GM13977 (cell line): ENCODE measurements at regions not wholly inside any gene's neighbourhood (a gene's known extent, or its start where the extent isn't known, plus 50 kb on each side); places are given as distances from the start of the nearest gene placed in this dataset.

Experiments
- DNase-seq: peaks from one replicate; pipeline ENCODE4 v3.0.0; 2012; ENCODE audit warnings: low spot score
- CTCF ChIP-seq: IDR thresholded peaks from 2 replicates; pipeline ENCODE4 v1.5.1; 2012; ENCODE audit warnings: mild to moderate bottlenecking, control low read depth; ENCODE audit not compliant: insufficient read depth; ENCODE audit errors: extremely low read depth, missing control alignments
- in situ Hi-C: fragments of 300-500 bp; cut with MboI; formaldehyde crosslinking; loops from one replicate; pipeline ENCODE4 v1.12.0; 2022; ENCODE audit warnings: low sequenced_read_pairs, low pct_unique_long_range_greater_than_20kb, mixed read lengths, inconsistent platforms; ENCODE audit not compliant: unreplicated experiment

- in situ Hi-C loops = no loop called here
- no peak for DNase-seq
- TF ChIP-seq CTCF = no peak
Observed at GRCh38 chr9:86751207-86751606, 196.1 kb downstream of the GAS1 start.

GRCh38 chr9:86749894-86750255, 197.4 kb downstream of the GAS1 start:
- in situ Hi-C loops = no loop called here
- no peak for DNase-seq
- no peak for TF ChIP-seq CTCF

GRCh38 chr9:86749161-86749893, 198.0 kb downstream of the GAS1 start:
- no peak for DNase-seq
- in situ Hi-C loops = no loop called here

GRCh38 chr9:86747711-86748110, 199.6 kb downstream of the GAS1 start:
- in situ Hi-C loops = no loop called here
- no peak for TF ChIP-seq CTCF
- DNase-seq = no peak

More at GRCh38 chr9:86749161-86749893, 198.0 kb downstream of the GAS1 start:
- no peak for TF ChIP-seq CTCF

- no peak for DNase-seq
- TF ChIP-seq CTCF = no peak
- in situ Hi-C loops = no loop called here
Observed at GRCh38 chr9:86741311-86742208, 205.7 kb downstream of the GAS1 start.

- in situ Hi-C loops = no loop called here
- no peak for DNase-seq
- no peak for TF ChIP-seq CTCF
Observed at GRCh38 chr9:86735772-86736458, 211.4 kb downstream of the GAS1 start.
